ENCODE measurements at regions not wholly inside any gene's neighbourhood (a gene's known extent, or its start where the extent isn't known, plus 50 kb on each side); places are given as distances from the start of the nearest gene placed in this dataset.

DNA sequence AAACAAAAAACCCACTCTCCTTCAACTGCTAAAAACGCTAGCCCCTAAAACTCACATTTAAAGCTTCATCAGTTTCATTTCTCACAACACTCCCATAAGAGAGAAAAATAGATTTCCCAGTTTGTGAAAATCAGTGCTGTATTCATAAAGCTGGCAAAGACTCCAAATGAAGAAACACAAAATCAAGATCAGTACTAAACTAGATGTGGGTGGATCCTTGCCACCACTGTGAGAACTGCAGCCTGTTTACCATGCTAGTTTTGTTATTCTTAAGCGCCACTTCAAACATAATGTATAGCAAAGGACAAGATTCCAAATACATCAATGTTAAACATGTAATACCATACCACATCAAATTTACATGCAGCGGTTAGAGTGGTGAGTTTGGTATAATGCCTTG is 104.5 kb upstream of the CCDC150 start:
- peaks cover 0 to 6% (median 2%) of the 10 kb centered on the region in 3 donors for H3K27me3 Mint-ChIP-seq (ENCODE audit: low read depth in 3 of 3)
- H3K4me1 Mint-ChIP-seq: no peaks in the 10 kb centered on the region
- Histone ChIP-seq H4K20me1 (ENCODE audit: insufficient read depth, low read length) (no peaks in the 10 kb centered on the region), H3K4me1 (ENCODE audit: control insufficient read depth in 1 of 2, insufficient read depth in 2 of 2, low read length in 2 of 2) (no peaks in the 10 kb centered on the region), H2AFZ (ENCODE audit: insufficient read depth, low read depth, low read length, poor library complexity, severe bottlenecking) (no peak overlapping the region), H3K9me3 (replicated peaks in 1 of 2; ENCODE audit: control insufficient read depth in 1 of 2, insufficient read depth in 1 of 2, low read length in 2 of 2) (no peaks in the 10 kb centered on the region), H3K27me3 (ENCODE audit: control insufficient read depth in 2 of 2, insufficient read depth in 2 of 2, low read length in 2 of 2) (no peaks in the 10 kb centered on the region), H3K9ac (ENCODE audit: insufficient read depth, low read length, poor library complexity, severe bottlenecking) (no peak overlapping the region), H3K36me3 (replicated peaks in 1 of 2; ENCODE audit: control insufficient read depth in 1 of 2, insufficient read depth in 2 of 2, low read length in 2 of 2) (no peaks in the 10 kb centered on the region), H3K4me2 (replicated peaks; ENCODE audit: extremely low read depth, low read length, poor library complexity, severe bottlenecking) (no peak overlapping the region), H3K27ac (ENCODE audit: low read depth in 1 of 2, low read length in 2 of 2) (no peak overlapping the region), H3K79me2 (ENCODE audit: insufficient read depth, low read length) (no peaks in the 10 kb centered on the region), H3K4me3 (replicated peaks in 1 of 3; ENCODE audit: low read depth in 2 of 3, low read length in 3 of 3) (no peak overlapping the region)
- H3K9me3 Mint-ChIP-seq: peaks cover 0 to 1% (median 0%) of the 10 kb centered on the region in 7 donors
- H3K36me3 Mint-ChIP-seq: no peaks in the 10 kb centered on the region
- DNase-seq: no peak
- intact Hi-C loops (cut with micrococcal nuclease): no loop called here
- TF ChIP-seq, protein P1, sequence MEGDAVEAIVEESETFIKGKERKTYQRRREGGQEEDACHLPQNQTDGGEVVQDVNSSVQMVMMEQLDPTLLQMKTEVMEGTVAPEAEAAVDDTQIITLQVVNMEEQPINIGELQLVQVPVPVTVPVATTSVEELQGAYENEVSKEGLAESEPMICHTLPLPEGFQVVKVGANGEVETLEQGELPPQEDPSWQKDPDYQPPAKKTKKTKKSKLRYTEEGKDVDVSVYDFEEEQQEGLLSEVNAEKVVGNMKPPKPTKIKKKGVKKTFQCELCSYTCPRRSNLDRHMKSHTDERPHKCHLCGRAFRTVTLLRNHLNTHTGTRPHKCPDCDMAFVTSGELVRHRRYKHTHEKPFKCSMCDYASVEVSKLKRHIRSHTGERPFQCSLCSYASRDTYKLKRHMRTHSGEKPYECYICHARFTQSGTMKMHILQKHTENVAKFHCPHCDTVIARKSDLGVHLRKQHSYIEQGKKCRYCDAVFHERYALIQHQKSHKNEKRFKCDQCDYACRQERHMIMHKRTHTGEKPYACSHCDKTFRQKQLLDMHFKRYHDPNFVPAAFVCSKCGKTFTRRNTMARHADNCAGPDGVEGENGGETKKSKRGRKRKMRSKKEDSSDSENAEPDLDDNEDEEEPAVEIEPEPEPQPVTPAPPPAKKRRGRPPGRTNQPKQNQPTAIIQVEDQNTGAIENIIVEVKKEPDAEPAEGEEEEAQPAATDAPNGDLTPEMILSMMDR (IDR thresholded peaks at IDR 0.05): no peak
- H3K27ac Mint-ChIP-seq: no peak overlapping the region
- WGBS (ENCODE audit: insufficient coverage): no CpG with 5 or more reads among the region's 3 CpGs
- no peak overlapping the region for H3K4me3 Mint-ChIP-seq

DNA sequence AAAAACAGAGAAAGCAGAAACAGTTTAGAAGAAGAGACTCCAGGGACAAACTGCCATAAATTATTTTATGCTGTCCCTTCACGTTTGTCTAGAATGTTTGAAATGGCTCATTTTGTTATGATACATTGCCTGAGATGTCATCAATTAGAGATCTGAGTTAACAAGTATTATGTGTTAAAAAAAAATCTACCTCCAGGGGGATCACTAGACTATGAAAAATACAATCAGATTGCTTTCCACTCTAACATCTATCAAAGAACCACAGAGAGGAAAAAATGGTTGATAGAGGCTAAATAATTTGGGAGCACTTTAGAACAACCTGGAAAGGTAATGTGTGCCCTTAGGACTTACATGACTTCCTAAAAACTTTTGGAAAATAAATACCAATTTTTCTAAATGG is 103.8 kb upstream of the CCDC150 start:
- Histone ChIP-seq H2AFZ (ENCODE audit: insufficient read depth, low read depth, low read length, poor library complexity, severe bottlenecking) (no peak overlapping the region), H4K20me1 (ENCODE audit: insufficient read depth, low read length) (no peaks in the 10 kb centered on the region), H3K27me3 (ENCODE audit: control insufficient read depth in 2 of 2, insufficient read depth in 2 of 2, low read length in 2 of 2) (no peaks in the 10 kb centered on the region), H3K9me3 (replicated peaks in 1 of 2; ENCODE audit: control insufficient read depth in 1 of 2, insufficient read depth in 1 of 2, low read length in 2 of 2) (no peaks in the 10 kb centered on the region), H3K4me1 (ENCODE audit: control insufficient read depth in 1 of 2, insufficient read depth in 2 of 2, low read length in 2 of 2) (no peaks in the 10 kb centered on the region), H3K9ac (ENCODE audit: insufficient read depth, low read length, poor library complexity, severe bottlenecking) (no peak overlapping the region), H3K4me3 (replicated peaks in 1 of 3; ENCODE audit: low read depth in 2 of 3, low read length in 3 of 3) (no peak overlapping the region), H3K36me3 (replicated peaks in 1 of 2; ENCODE audit: control insufficient read depth in 1 of 2, insufficient read depth in 2 of 2, low read length in 2 of 2) (no peaks in the 10 kb centered on the region), H3K4me2 (replicated peaks; ENCODE audit: extremely low read depth, low read length, poor library complexity, severe bottlenecking) (no peak overlapping the region), H3K27ac (ENCODE audit: low read depth in 1 of 2, low read length in 2 of 2) (no peak overlapping the region), H3K79me2 (ENCODE audit: insufficient read depth, low read length) (no peaks in the 10 kb centered on the region)
- Mint-ChIP-seq H3K27me3 (ENCODE audit: low read depth in 3 of 3) (peaks cover 0 to 6% (median 2%) of the 10 kb centered on the region in 3 donors), H3K27ac (no peak overlapping the region), H3K9me3 (peaks cover 0 to 1% (median 0%) of the 10 kb centered on the region in 7 donors), H3K36me3 (no peaks in the 10 kb centered on the region), H3K4me1 (no peaks in the 10 kb centered on the region), H3K4me3 (no peak overlapping the region)
- TF ChIP-seq, protein P1 (IDR thresholded peaks at IDR 0.05): no peak
- intact Hi-C loops (cut with micrococcal nuclease): no loop called here
- DNase-seq: no peak
- WGBS (ENCODE audit: insufficient coverage): no CpG with 5 or more reads among the region's 1 CpG

Data from CD14-positive monocyte (primary cell).